Gastrocnemius medialis (tissue), 4 donors: ENCODE measurements at regions not wholly inside any gene's neighbourhood (a gene's known extent, or its start where the extent isn't known, plus 50 kb on each side); places are given as distances from the start of the nearest gene placed in this dataset.

Source experiments
- POLR2A ChIP-seq, 2 donors: fragments of 450-650 bp; IDR thresholded peaks; one replicate each; pipeline ENCODE4 v1.6.1; 2017; ENCODE audit warnings: antibody characterized with exemption in 2 of 2, mild to moderate bottlenecking in 2 of 2, moderate library complexity in 2 of 2
- TF ChIP-seq, protein P1 (sequence below), 5 experiments: fragments of 450-650 bp in 3 of 5; fragments of 200-600 bp in 2 of 5; sonication (generic) in 2 of 5; IDR thresholded peaks in 4 of 5; conservative IDR thresholded peaks in 1 of 5; 1 replicate in 4 of 5; 2 replicates in 1 of 5; pipeline ENCODE4 v1.5.1; 2016 to 2019; ENCODE audit warnings: antibody characterized with exemption in 5 of 5, mild to moderate bottlenecking in 3 of 5, moderate library complexity in 3 of 5

DNA sequence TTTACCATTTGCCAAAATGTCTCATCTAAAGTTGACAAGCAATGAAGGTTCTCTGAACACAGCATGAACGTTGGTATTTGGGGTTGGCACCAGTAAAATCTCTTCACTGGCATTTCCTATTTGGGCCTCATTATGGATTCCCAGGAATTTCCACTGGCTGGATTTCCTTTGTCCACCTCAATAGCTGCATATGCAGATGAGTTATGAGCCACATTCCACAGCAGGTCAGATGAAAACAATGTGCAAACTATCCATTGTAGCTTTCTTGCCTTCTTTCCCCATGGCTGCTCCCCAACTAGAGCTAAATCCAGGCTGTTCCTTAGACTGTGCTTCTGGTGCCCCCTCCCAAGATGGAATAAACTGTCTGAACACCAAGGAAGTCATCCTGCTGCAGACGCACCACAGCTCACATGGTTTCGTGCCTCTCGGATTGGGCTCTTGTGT, 168.1 kb upstream of the FGGY start:
- TF ChIP-seq, protein P1, sequence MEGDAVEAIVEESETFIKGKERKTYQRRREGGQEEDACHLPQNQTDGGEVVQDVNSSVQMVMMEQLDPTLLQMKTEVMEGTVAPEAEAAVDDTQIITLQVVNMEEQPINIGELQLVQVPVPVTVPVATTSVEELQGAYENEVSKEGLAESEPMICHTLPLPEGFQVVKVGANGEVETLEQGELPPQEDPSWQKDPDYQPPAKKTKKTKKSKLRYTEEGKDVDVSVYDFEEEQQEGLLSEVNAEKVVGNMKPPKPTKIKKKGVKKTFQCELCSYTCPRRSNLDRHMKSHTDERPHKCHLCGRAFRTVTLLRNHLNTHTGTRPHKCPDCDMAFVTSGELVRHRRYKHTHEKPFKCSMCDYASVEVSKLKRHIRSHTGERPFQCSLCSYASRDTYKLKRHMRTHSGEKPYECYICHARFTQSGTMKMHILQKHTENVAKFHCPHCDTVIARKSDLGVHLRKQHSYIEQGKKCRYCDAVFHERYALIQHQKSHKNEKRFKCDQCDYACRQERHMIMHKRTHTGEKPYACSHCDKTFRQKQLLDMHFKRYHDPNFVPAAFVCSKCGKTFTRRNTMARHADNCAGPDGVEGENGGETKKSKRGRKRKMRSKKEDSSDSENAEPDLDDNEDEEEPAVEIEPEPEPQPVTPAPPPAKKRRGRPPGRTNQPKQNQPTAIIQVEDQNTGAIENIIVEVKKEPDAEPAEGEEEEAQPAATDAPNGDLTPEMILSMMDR (IDR thresholded peaks at IDR 0.05 in 4 of 5, conservative IDR thresholded peaks at IDR 0.05 in 1 of 5) = no peak
- TF ChIP-seq POLR2A (IDR thresholded peaks at IDR 0.05) = no peak
